ENCODE measurements at regions not wholly inside any gene's neighbourhood (a gene's known extent, or its start where the extent isn't known, plus 50 kb on each side); places are given as distances from the start of the nearest gene placed in this dataset.

DNA sequence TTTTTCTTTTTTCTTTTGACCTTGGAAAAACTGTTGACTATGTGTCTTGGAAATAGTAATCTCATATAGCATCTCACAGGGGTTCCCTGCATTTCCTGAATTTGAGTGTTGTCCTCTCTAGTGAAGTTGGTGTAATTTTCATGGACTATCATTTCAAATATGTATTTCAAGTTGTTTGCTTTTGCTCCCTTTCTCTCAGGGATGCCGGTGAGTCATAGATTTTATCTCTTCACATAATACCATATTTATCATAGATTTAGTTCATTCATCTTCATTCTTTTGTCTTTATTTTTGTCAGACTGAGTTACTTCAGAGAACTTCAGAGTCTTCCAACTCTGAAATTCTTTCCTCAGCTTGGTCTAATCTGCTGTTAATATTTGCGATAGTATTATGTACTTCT is 1320.6 kb downstream of the LRFN5 start:
- 49% methylated on average over 2 of the region's 2 CpGs for WGBS (ENCODE audit: low lambda C conversion rate)
- no peak for DNase-seq (ENCODE audit: low spot score)
- ChIA-PET CTCF (ENCODE audit: low intra/inter-chr PET ratio, low total read pairs) (no interaction called here), POLR2A (no interaction called here)
- intact Hi-C loops (cut with micrococcal nuclease; ENCODE audit: unreplicated experiment) (no loop called here), in situ Hi-C loops (cut with HindIII; ENCODE audit: extremely low pct_ligation_motif_present, low pct_unique_long_range_greater_than_20kb) (no loop called here)
- no peak for FAIRE-seq
- Histone ChIP-seq H3K36me3 (replicated peaks in 1 of 2; ENCODE audit: control insufficient read depth in 1 of 2, insufficient read depth in 2 of 2, low read length in 2 of 2) (no peaks in the 10 kb centered on the region), H3K4me3 (replicated peaks in 1 of 3; ENCODE audit: insufficient read depth in 1 of 3, low read depth in 2 of 3, low read length in 3 of 3) (no peak overlapping the region), H3K4me1 (ENCODE audit: insufficient read depth, low read length) (no peaks in the 10 kb centered on the region), H3K27me3 (ENCODE audit: control insufficient read depth in 1 of 2, insufficient read depth in 2 of 2, low read length in 2 of 2) (no peaks in the 10 kb centered on the region), H3K9ac (ENCODE audit: insufficient read depth, low read depth, low read length) (no peak overlapping the region), H3K4me2 (ENCODE audit: low read depth, low read length) (no peak overlapping the region), H3K27ac (ENCODE audit: extremely low read length, insufficient read depth, low read length) (no peak overlapping the region), H3K79me2 (ENCODE audit: insufficient read depth, low read length) (no peaks in the 10 kb centered on the region), H3K9me3 (ENCODE audit: low read length) (peaks cover 95% of the 10 kb centered on the region), H2AFZ (ENCODE audit: low read length) (no peak overlapping the region), H4K20me1 (ENCODE audit: insufficient read depth, low read length) (no peaks in the 10 kb centered on the region)
- TF ChIP-seq ZNF800 (CRISPR knock-in tag; IDR thresholded peaks at IDR 0.05), result no peak
- TF ChIP-seq REL (CRISPR knock-in tag; conservative IDR thresholded peaks at IDR 0.05), result no peak
- no peak for TF ChIP-seq ZNF740 (CRISPR knock-in tag; IDR thresholded peaks at IDR 0.05)
- TF ChIP-seq, protein P1, sequence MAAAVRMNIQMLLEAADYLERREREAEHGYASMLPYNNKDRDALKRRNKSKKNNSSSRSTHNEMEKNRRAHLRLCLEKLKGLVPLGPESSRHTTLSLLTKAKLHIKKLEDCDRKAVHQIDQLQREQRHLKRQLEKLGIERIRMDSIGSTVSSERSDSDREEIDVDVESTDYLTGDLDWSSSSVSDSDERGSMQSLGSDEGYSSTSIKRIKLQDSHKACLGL (CRISPR knock-in tag; IDR thresholded peaks at IDR 0.05), result no peak
- no peak for TF ChIP-seq ZSCAN31 (CRISPR knock-in tag; IDR thresholded peaks at IDR 0.05; ENCODE audit: low read depth)
- no peak for TF ChIP-seq ZNF773 (CRISPR knock-in tag; IDR thresholded peaks at IDR 0.05; ENCODE audit: borderline replicate concordance)
- no peak for TF ChIP-seq NFKB2 (CRISPR knock-in tag; IDR thresholded peaks at IDR 0.05; ENCODE audit: borderline replicate concordance)
- TF ChIP-seq ZNF607 (CRISPR knock-in tag; IDR thresholded peaks at IDR 0.05; ENCODE audit: borderline replicate concordance), result no peak
- no peak for TF ChIP-seq ZNF446 (CRISPR knock-in tag; IDR thresholded peaks at IDR 0.05)
- TF ChIP-seq, protein P2, sequence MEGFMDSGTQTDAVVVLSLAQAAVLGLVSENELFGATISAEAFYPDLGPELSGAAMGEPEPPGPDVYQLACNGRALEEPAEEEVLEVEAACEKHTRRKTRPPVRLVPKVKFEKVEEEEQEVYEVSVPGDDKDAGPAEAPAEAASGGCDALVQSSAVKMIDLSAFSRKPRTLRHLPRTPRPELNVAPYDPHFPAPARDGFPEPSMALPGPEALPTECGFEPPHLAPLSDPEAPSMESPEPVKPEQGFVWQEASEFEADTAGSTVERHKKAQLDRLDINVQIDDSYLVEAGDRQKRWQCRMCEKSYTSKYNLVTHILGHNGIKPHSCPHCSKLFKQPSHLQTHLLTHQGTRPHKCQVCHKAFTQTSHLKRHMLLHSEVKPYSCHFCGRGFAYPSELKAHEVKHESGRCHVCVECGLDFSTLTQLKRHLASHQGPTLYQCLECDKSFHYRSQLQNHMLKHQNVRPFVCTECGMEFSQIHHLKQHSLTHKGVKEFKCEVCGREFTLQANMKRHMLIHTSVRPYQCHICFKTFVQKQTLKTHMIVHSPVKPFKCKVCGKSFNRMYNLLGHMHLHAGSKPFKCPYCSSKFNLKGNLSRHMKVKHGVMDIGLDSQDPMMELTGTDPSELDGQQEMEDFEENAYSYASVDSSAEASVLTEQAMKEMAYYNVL (CRISPR knock-in tag; IDR thresholded peaks at IDR 0.05; ENCODE audit: borderline replicate concordance), result no peak
- BruUV-seq (replicated peaks), result no TSS peak
- no peak for ATAC-seq
